Ishikawa (cell line): ENCODE measurements at regions not wholly inside any gene's neighbourhood (a gene's known extent, or its start where the extent isn't known, plus 50 kb on each side); places are given as distances from the start of the nearest gene placed in this dataset.

Source experiments
- CEBPB ChIP-seq: IDR thresholded peaks from 2 replicates; pipeline ENCODE4 v1.6.1; 2012
- CREB1 ChIP-seq: IDR thresholded peaks from 2 replicates; pipeline ENCODE4 v1.6.1; 2012; ENCODE audit warnings: low read depth
- EGR1 ChIP-seq: IDR thresholded peaks from 2 replicates; pipeline ENCODE4 v1.6.1; 2012
- EP300 ChIP-seq: IDR thresholded peaks from 2 replicates; pipeline ENCODE4 v1.6.1; 2012; ENCODE audit warnings: borderline replicate concordance
- MAX ChIP-seq: IDR thresholded peaks from 2 replicates; pipeline ENCODE4 v1.6.1; 2012
- RAD21 ChIP-seq: IDR thresholded peaks from 2 replicates; pipeline ENCODE4 v1.6.1; 2012; ENCODE audit warnings: low read depth

GRCh38 chr6:20302168-20302567, 89.9 kb upstream of the MBOAT1 start:
- TF ChIP-seq CREB1 = no peak
- no peak for TF ChIP-seq EGR1
- TF ChIP-seq RAD21 = no peak
- TF ChIP-seq EP300 = no peak
- TF ChIP-seq MAX = no peak
- no peak for TF ChIP-seq CEBPB
